SW480 (cell line): ENCODE measurements at regions not wholly inside any gene's neighbourhood (a gene's known extent, or its start where the extent isn't known, plus 50 kb on each side); places are given as distances from the start of the nearest gene placed in this dataset.

ENCODE experiments used
- DNase-seq: peaks from one replicate; pipeline ENCODE4 v3.0.0-alpha.2; 2016; ENCODE audit warnings: low spot score

DNA sequence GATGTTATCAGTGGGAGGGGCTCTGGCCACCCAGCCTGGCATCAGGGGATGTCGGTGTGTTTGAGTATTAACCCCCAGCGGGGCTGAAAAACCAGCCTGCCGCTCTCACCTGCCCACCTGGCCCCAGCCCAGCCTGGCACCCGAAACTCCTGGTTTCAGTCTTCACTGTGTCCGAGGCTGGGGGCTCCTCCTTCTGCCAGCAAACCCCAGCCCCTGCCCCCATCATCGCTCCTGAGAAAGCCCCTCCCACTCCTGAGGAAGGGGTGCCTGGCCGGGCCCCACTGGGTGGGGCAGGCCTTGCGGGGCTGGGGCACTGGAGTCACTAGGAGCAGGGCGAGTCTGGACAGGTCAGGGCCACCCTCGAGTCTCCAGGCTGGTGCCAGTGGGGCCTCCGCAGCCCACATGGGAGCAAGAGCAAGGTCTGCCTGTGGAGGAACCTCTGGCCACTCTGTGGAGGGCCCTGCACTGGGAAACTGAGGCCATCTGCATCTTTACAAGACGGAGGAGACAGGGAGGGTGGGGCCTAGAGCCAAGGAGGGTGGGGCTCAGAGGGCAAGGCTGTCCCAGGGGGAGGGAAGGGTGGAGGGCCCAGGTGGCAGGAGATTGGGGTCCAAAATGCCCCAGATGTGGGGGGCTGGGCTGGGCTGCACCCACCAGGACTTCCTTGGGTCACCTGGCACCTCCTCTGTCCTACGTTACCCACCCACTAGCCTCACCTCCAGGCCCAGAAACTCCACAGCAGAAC is 51.5 kb upstream of the NOTCH1 start:
- DNase-seq, result no peak

- DNase-seq, result peak; percentile 48
These were observed 50.8 kb upstream of the NOTCH1 start for GRCh38 chr9:136596630-136597031.

DNA sequence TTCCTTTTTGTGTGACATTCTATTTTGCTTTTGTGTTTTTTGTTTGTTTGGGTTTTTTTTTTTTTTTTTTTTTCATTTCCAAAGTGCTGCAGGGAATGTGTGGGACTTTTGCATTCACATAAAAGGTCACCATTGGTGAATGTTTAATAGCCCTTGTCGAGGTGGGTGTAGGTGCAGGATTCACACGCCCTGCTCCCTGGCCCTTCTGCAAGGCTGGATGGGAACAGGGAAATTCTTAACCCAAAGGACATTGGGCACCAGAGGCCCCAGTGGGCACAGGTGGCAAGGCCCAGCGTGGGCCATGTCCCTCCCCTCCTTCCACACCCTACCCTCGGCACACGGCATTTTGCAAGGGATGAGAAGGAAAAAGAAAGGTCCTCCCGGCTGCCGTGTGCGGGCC is 50.4 kb upstream of the NOTCH1 start:
- no peak for DNase-seq

DNA sequence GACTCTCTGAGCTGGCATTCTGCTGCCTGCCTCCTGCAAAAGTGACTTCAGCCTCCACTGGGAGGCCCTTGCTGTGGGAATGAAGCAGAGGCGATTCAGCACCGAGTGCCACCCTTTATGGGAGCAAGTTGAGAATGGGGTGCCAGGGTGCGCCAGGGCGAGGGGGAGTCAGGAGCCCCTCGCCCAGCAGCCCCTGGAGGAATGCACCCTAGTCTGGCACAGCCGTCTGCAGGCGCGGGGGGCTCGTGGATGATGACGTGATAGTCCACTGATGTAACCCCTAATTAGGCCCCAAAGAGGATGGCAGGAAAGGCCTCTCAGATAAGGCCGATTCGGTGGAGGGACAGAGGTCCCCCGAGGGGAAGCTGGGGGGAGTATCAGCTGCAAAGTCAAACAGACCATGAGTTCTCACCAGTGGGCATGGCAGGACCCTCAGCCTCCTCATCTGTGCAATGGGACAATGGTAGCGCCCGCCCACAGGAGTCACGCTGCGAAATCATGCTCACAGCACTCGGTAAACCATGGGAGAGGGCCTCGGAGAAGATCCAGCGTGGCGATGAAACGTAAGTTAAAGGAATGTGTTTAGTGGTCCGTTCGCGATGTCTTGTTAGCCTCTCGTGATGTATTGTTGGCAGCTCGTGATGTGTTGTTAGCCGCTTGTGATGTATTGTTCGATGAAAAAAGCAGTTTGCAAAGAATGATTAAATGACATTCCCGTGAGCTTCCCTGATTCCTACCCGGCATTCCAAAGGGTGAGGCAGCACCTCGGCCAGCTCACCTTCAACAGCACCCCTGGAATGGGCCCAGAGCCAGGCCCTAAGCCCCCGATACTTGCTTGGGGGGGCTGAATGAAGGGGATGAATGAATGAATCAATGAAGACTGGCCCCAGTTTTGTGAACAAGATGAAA is 49.7 kb upstream of the NOTCH1 start:
- no peak for DNase-seq
